CD14-positive monocyte (primary cell): ENCODE measurements at regions not wholly inside any gene's neighbourhood (a gene's known extent, or its start where the extent isn't known, plus 50 kb on each side); places are given as distances from the start of the nearest gene placed in this dataset.

Experiments used
- DNase-seq, 3 donors: peaks; one replicate each; pipeline ENCODE4 v3.0.0-alpha.2; 2011 to 2022
- H2AFZ ChIP-seq: 2 replicates; pipeline ENCODE4 v1.6.0; 2012; ENCODE audit warnings: mild to moderate bottlenecking, low read depth, low read length, inconsistent platforms; ENCODE audit not compliant: insufficient read depth, poor library complexity, severe bottlenecking
- H3K27ac ChIP-seq, 2 donors: 1 replicate in 1 of 2; 2 replicates in 1 of 2; pipeline ENCODE4 v1.5.1; 2012 to 2013; ENCODE audit warnings: low read length in 2 of 2, control low read depth in 1 of 2, inconsistent platforms in 1 of 2, low read depth in 1 of 2, mild to moderate bottlenecking in 1 of 2
- H3K27me3 ChIP-seq, 2 donors: one replicate each; pipeline versions ENCODE4 v1.6.0 to v1.6.1; 2011 to 2013; ENCODE audit warnings: low read length in 2 of 2; ENCODE audit not compliant: control insufficient read depth in 2 of 2, insufficient read depth in 2 of 2
- H3K36me3 ChIP-seq, 2 donors: replicated peaks in 1 of 2; 1 replicate in 1 of 2; 2 replicates in 1 of 2; pipeline versions ENCODE4 v1.5.1 to v1.6.1; 2012 to 2013; ENCODE audit warnings: low read length in 2 of 2, control low read depth in 1 of 2, inconsistent platforms in 1 of 2, mild to moderate bottlenecking in 1 of 2; ENCODE audit not compliant: insufficient read depth in 2 of 2, control insufficient read depth in 1 of 2
- H3K4me1 ChIP-seq, 2 donors: 1 replicate in 1 of 2; 2 replicates in 1 of 2; pipeline versions ENCODE4 v1.5.1 to v1.6.1; 2012 to 2013; ENCODE audit warnings: low read length in 2 of 2, control low read depth in 1 of 2, inconsistent platforms in 1 of 2, mild to moderate bottlenecking in 1 of 2, moderate library complexity in 1 of 2; ENCODE audit not compliant: insufficient read depth in 2 of 2, control insufficient read depth in 1 of 2
- H3K4me2 ChIP-seq: replicated peaks from 2 replicates; pipeline ENCODE3; 2012; ENCODE audit warnings: low read length, moderate library complexity, mild to moderate bottlenecking; ENCODE audit not compliant: poor library complexity, severe bottlenecking; ENCODE audit errors: extremely low read depth
- H3K4me3 ChIP-seq, 3 experiments: fragments of 200-600 bp in 1 of 3; sonication (generic) in 1 of 3; replicated peaks in 1 of 3; 1 replicate in 2 of 3; 2 replicates in 1 of 3; pipeline ENCODE4 v1.5.1; 2011 to 2013; ENCODE audit warnings: low read length in 3 of 3, mild to moderate bottlenecking in 3 of 3, control low read depth in 2 of 3, low read depth in 2 of 3, inconsistent platforms in 1 of 3, moderate library complexity in 1 of 3
- H3K79me2 ChIP-seq: 2 replicates; pipeline ENCODE4 v1.6.0; 2012; ENCODE audit warnings: mild to moderate bottlenecking, control low read depth, inconsistent platforms, low read length, moderate library complexity; ENCODE audit not compliant: insufficient read depth
- H3K9ac ChIP-seq: 2 replicates; pipeline ENCODE4 v1.6.0; 2017; ENCODE audit warnings: low read length, mild to moderate bottlenecking; ENCODE audit not compliant: insufficient read depth, poor library complexity, severe bottlenecking
- H3K9me3 ChIP-seq, 2 donors: replicated peaks in 1 of 2; 1 replicate in 1 of 2; 2 replicates in 1 of 2; pipeline versions ENCODE4 v1.5.1 to v1.6.1; 2012 to 2013; ENCODE audit warnings: low read length in 2 of 2, control low read depth in 1 of 2; ENCODE audit not compliant: control insufficient read depth in 1 of 2, insufficient read depth in 1 of 2
- H4K20me1 ChIP-seq: 2 replicates; pipeline ENCODE4 v1.6.0; 2012; ENCODE audit warnings: mild to moderate bottlenecking, low read length, control low read depth, moderate library complexity; ENCODE audit not compliant: insufficient read depth
- H3K27ac Mint-ChIP-seq, 7 donors: one replicate each; pipeline ENCODE4 v1.8.0; 2020; ENCODE audit warnings: mild to moderate bottlenecking in 7 of 7, mixed read lengths in 7 of 7, moderate library complexity in 6 of 7, inconsistent platforms in 2 of 7
- H3K27me3 Mint-ChIP-seq, 3 donors: one replicate each; pipeline ENCODE4 v1.8.0; 2021 to 2022; ENCODE audit warnings: low read depth in 3 of 3, mild to moderate bottlenecking in 3 of 3, mixed read lengths in 3 of 3, moderate library complexity in 3 of 3, inconsistent platforms in 1 of 3
- H3K36me3 Mint-ChIP-seq, 2 donors: one replicate each; pipeline ENCODE4 v1.8.0; 2020; ENCODE audit warnings: mixed read lengths in 2 of 2, inconsistent platforms in 1 of 2, mild to moderate bottlenecking in 1 of 2
- H3K4me1 Mint-ChIP-seq: one replicate; pipeline ENCODE4 v1.8.0; 2020; ENCODE audit warnings: mild to moderate bottlenecking, mixed read lengths
- H3K4me3 Mint-ChIP-seq, 2 donors: one replicate each; pipeline ENCODE4 v1.8.0; 2020; ENCODE audit warnings: mild to moderate bottlenecking in 2 of 2, mixed read lengths in 2 of 2, moderate library complexity in 1 of 2
- H3K9me3 Mint-ChIP-seq, 7 donors: one replicate each; pipeline ENCODE4 v1.8.0; 2020 to 2022; ENCODE audit warnings: mixed read lengths in 7 of 7, mild to moderate bottlenecking in 6 of 7, moderate library complexity in 6 of 7, inconsistent platforms in 2 of 7
- CTCF ChIP-seq: fragments of 200-600 bp; IDR thresholded peaks from one replicate; pipeline ENCODE4 v1.8.0; 2022; ENCODE audit warnings: antibody characterized with exemption, mild to moderate bottlenecking
- WGBS: methylation state at CpG from one replicate; pipeline ENCODE4 v1.1.5; 2013; ENCODE audit warnings: missing lambda C conversion rate; ENCODE audit not compliant: insufficient coverage; 5-methylcytosine and 5-hydroxymethylcytosine counted together
- intact Hi-C, 2 donors: fragments of 100-400 bp; cut with micrococcal nuclease; formaldehyde crosslinking; loops; one replicate each; pipeline versions ENCODE4 v1.15.0 to v1.15.1; 2023

GRCh38 chr15:58306591-58307312, 125.0 kb upstream of the LIPC start:
- Mint-ChIP-seq H3K27me3 (no peaks in the 10 kb centered on the region), H3K27ac (peak overlapping the region in 1 of 7 donors; percentile 8), H3K4me3 (no peak overlapping the region), H3K9me3 (peaks cover 0 to 3% (median 0%) of the 10 kb centered on the region in 7 donors), H3K36me3 (no peaks in the 10 kb centered on the region), H3K4me1 (peaks cover 22% of the 10 kb centered on the region)
- no peaks in the 10 kb centered on the region for H3K27me3 ChIP-seq
- 90% methylated on average over 3 of the region's 4 CpGs for WGBS
- H3K9ac ChIP-seq = no peak overlapping the region
- peak overlapping the region; percentile 25 for H2AFZ ChIP-seq
- no peak for TF ChIP-seq CTCF
- no peaks in the 10 kb centered on the region for H3K9me3 ChIP-seq
- peaks cover 14 to 21% of the 10 kb centered on the region in 2 donors for H3K4me1 ChIP-seq
- H4K20me1 ChIP-seq = no peaks in the 10 kb centered on the region
- no peak overlapping the region for H3K4me3 ChIP-seq
- no peaks in the 10 kb centered on the region for H3K36me3 ChIP-seq
- H3K27ac ChIP-seq = no peak overlapping the region
- DNase-seq = no peak
- intact Hi-C loops = loop anchor here in 1 of 2 donors (10.0 kb wide), 1 partner anchor 48 kb away; no protein-coding TSS in a partner anchor
- H3K79me2 ChIP-seq = no peaks in the 10 kb centered on the region
- H3K4me2 ChIP-seq = no peak overlapping the region

GRCh38 chr15:58307313-58307961, 124.4 kb upstream of the LIPC start:
- no peak for TF ChIP-seq CTCF
- DNase-seq = no peak
- intact Hi-C loops = loop anchor here in 1 of 2 donors (10.0 kb wide), 1 partner anchor 47 kb away; no protein-coding TSS in a partner anchor
- no peaks in the 10 kb centered on the region for H3K27me3 ChIP-seq
- H3K79me2 ChIP-seq = no peaks in the 10 kb centered on the region
- WGBS = 100% methylated on average over 5 of the region's 6 CpGs
- H2AFZ ChIP-seq = no peak overlapping the region
- peaks cover 11 to 17% of the 10 kb centered on the region in 2 donors for H3K4me1 ChIP-seq
- H3K9me3 ChIP-seq = no peaks in the 10 kb centered on the region
- H3K9ac ChIP-seq = no peak overlapping the region
- H3K4me1 Mint-ChIP-seq = peaks cover 19% of the 10 kb centered on the region
- no peaks in the 10 kb centered on the region for H3K36me3 Mint-ChIP-seq
- H3K27me3 Mint-ChIP-seq = no peaks in the 10 kb centered on the region
- H4K20me1 ChIP-seq = no peaks in the 10 kb centered on the region
- H3K36me3 ChIP-seq = no peaks in the 10 kb centered on the region
- H3K9me3 Mint-ChIP-seq = peaks cover 0 to 3% (median 0%) of the 10 kb centered on the region in 7 donors
- no peak overlapping the region for H3K4me3 Mint-ChIP-seq
- H3K27ac ChIP-seq = no peak overlapping the region
- no peak overlapping the region for H3K27ac Mint-ChIP-seq
- no peak overlapping the region for H3K4me3 ChIP-seq
- no peak overlapping the region for H3K4me2 ChIP-seq
